ENCODE measurements at regions not wholly inside any gene's neighbourhood (a gene's known extent, or its start where the extent isn't known, plus 50 kb on each side); places are given as distances from the start of the nearest gene placed in this dataset.
A peak's percentile ranks its signal among the peaks of the same experiment; 100 is the strongest.

GRCh38 chr7:142352543-142352942 lies 94.7 kb upstream of the PRSS58 start:
- DNase-seq: no peak

GRCh38 chr7:142351145-142351544 lies 93.3 kb upstream of the PRSS58 start:
- no peak for DNase-seq

- no peak for DNase-seq
Observed at GRCh38 chr7:142349670-142350405, 92.0 kb upstream of the PRSS58 start.

GRCh38 chr7:142348921-142349405 lies 91.1 kb upstream of the PRSS58 start:
- DNase-seq: peak; percentile 39

- DNase-seq: peak; percentile 75
Observed at GRCh38 chr7:142348100-142348499, 90.2 kb upstream of the PRSS58 start.

GRCh38 chr7:142347091-142347490 lies 89.2 kb upstream of the PRSS58 start:
- no peak for DNase-seq

- DNase-seq: no peak
Observed at GRCh38 chr7:142345811-142346210, 88.0 kb upstream of the PRSS58 start.

- peak; percentile 87 for DNase-seq
Observed at GRCh38 chr7:142338633-142339501, 81.0 kb upstream of the PRSS58 start.

GRCh38 chr7:142337054-142338001 lies 79.5 kb upstream of the PRSS58 start:
- no peak for DNase-seq

GRCh38 chr7:142334806-142335205 lies 76.9 kb upstream of the PRSS58 start:
- no peak for DNase-seq

- no peak for DNase-seq
Observed at GRCh38 chr7:142334236-142334635, 76.4 kb upstream of the PRSS58 start.

- no peak for DNase-seq
Observed at GRCh38 chr7:142332421-142332820, 74.6 kb upstream of the PRSS58 start.

GRCh38 chr7:142331941-142332340 lies 74.1 kb upstream of the PRSS58 start:
- DNase-seq: no peak

GRCh38 chr7:142329062-142329790 lies 71.4 kb upstream of the PRSS58 start:
- DNase-seq: no peak

GRCh38 chr7:142328551-142328950 lies 70.7 kb upstream of the PRSS58 start:
- DNase-seq: no peak

- DNase-seq: peak; percentile 93
Observed at GRCh38 chr7:142327628-142328405, 70.0 kb upstream of the PRSS58 start.

GRCh38 chr7:142323706-142324105 lies 65.8 kb upstream of the PRSS58 start:
- DNase-seq: peak; percentile 50

GRCh38 chr7:142321391-142321790 lies 63.5 kb upstream of the PRSS58 start:
- no peak for DNase-seq

GRCh38 chr7:142320883-142321282 lies 63.0 kb upstream of the PRSS58 start:
- DNase-seq: no peak

GRCh38 chr7:142319970-142320369 lies 62.1 kb upstream of the PRSS58 start:
- DNase-seq: no peak

- no peak for DNase-seq
Observed at GRCh38 chr7:142314281-142314680, 56.4 kb upstream of the PRSS58 start.

Measured in NCI-H2171 (cell line).